GM18858 (cell line): ENCODE measurements at regions not wholly inside any gene's neighbourhood (a gene's known extent, or its start where the extent isn't known, plus 50 kb on each side); places are given as distances from the start of the nearest gene placed in this dataset.

Source experiments
- ATAC-seq: cut with Tn5 transposase; IDR thresholded peaks from one replicate; pipeline ENCODE4 v1.9.1; 2021; ENCODE audit not compliant: unreplicated experiment

DNA sequence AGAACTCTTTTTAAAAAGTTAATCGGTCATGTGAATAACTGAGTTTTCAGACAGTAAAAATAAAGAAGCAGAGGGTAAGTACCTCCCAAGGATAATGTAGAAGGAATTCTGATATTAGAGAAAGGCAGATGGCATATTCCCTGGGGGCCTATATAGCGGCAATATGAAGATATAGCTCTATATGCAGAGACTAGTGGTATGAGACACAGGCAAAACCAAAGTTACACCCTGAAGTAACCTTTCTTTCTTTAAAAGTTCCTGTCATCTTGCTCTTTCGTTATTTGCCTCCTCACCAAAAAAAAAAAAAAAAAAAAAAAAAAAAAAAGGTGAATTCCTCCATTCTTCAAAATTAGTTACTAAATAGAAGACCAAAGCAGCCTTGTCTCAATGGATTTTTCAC is 76.2 kb upstream of the ARHGAP32 start:
- ATAC-seq, result no peak

DNA sequence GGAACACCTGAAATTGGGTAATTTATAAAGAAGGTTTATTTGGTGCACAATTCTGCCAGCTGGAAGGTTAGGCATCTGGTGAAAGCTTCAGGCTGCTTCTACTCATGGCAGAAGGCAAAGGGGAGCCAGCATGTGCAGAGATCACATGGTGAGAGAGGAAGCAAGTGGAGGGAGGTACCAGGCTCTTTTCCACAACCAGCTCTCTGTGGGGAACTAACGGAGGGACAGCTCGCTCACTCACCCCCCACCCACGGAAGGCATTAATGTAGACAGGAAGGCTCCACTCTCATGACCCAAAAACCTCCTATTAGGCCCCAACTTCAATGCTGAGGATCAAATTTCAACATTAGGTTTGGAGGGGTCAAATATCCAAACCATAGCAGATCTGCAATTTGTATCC is 75.6 kb upstream of the ARHGAP32 start:
- no peak for ATAC-seq

DNA sequence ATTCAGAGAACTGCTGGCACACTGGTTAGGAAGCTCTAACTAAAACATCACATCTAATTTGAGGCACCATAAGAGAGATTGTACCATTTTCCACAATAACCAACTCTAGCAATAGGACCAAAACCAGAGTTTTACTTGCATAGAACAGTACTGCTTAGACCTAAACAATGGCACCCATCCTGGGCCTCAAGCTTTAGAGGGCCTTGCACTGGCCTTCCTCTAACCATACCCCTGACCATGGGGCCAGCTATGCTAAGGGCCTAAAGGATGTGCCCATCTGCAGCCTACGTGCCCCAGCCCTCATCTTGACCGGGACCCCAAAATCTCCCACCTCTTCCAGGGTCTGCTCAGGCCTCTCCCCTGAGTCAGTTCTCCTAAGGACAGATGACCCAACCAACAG is 74.4 kb upstream of the ARHGAP32 start:
- ATAC-seq, result no peak

DNA sequence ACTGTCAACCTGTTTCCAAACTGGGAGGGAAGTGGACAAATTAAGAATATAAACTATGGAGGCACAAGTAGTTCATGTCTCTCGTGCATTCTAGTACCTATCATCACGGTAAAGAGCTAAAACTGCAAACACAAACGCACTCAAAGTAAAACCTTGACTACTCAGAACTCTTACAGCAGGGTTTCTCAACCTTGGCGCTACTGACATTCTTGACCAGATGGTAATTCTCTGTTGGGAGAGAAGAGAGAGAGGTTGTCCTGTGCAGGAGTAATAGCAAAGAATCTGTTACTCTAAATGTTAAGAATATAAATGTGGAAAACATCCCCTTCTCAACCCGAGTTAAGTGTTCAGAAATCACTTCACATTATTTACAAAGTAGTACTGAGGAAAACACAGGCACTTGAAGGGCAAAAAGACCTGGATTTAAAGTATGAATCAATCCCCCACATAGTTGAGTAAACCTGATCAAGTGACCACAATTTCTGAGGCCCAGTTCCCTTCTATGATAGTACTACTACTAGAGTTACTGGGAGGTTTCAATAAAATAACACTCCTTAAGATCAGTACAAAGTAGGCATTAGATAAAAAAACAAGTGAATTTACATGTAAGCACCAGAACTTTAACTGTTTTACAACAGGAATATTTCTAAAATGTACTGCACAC is 73.1 kb upstream of the ARHGAP32 start:
- ATAC-seq, result no peak

DNA sequence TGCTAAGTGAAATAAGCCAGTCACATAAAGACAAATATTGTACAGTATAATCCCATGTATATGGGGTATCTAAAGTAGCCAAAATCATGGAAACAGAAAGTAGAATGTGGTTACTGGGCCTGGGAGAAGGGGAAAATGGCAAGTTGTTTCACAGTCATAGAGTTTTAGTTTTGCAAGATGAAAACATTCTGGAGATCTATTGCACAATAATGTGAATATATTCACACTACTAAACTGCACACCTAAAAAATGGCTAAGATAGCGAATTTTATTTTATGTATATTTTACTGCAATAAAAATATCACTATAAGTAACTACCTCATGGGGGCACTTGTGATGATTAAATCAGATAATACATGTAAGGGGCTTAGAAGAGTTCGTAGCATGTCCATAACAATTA is 72.0 kb upstream of the ARHGAP32 start:
- ATAC-seq, result no peak

DNA sequence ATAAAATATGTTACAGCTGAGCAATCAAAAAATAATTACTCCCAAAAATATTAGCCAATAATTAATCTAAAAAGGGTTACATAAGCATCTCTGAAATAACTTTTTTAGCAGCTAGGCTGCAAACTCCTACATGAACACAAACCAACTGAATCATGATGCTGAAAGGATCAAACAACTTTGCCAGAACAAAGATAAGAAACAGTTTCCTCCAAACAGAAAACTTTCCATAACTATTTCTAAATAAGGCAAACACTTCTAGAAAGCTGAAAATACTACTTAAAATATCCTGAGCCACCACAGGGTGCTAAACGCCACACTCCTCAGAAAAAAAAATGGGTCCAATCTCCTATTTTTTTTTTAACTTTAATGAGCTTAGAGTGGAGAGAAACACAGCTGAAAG is 68.6 kb upstream of the ARHGAP32 start:
- ATAC-seq, result no peak

DNA sequence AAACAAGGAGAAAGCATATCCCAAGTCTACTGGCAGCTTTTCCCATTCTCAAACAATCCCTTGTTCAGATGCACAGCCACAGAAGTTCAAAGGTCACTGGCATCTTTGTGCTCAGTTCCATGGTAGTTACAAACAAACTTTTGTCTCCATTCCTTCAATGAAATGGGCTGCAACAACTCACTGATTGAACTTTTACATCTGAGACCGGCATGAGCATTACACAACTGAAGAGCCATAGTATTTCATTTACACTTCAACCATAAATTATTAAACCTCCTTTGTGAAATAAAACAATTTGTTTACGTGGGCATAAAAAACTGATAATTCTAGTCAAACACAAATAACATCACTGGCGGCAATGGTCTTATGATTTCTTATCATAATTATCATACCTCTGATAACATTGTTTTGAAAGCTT is 67.8 kb upstream of the ARHGAP32 start:
- no peak for ATAC-seq

DNA sequence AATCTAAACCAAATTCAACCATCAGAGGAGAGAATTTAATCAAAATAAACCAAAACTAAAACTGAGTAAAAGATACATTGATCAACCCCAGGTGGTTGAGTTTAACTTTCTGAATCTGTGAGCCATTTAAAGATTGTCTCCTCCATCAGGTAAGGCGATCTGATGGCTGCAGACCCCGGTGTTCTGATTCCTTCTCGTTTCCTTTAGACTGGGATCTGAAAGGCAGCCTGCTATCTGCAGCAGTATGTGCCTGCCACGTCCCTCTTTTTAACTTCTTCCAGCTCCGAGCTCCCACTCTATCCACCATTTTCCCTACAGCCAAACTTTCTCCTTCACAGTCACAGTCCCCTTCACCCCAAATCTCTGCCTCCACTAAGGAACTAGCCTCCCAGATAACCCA is 66.1 kb upstream of the ARHGAP32 start:
- ATAC-seq, result no peak

DNA sequence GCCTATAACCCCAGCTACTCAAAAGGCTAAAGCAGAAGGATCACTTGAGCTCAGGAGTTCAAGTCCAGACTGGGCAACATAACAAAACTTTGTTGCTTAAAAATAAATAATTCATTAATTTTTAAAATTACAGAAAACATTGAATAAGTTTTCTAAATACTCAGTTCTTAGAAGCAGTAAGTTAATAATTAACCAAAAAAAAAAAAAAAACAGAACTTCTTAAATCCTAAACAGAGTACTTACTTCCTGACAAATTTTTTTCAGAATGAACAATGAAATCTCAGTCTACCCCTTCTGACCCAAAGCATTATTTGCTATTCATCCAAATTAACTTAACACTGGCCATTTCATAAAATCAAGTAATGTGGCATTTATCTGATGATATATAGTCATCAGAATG is 65.4 kb upstream of the ARHGAP32 start:
- no peak for ATAC-seq

DNA sequence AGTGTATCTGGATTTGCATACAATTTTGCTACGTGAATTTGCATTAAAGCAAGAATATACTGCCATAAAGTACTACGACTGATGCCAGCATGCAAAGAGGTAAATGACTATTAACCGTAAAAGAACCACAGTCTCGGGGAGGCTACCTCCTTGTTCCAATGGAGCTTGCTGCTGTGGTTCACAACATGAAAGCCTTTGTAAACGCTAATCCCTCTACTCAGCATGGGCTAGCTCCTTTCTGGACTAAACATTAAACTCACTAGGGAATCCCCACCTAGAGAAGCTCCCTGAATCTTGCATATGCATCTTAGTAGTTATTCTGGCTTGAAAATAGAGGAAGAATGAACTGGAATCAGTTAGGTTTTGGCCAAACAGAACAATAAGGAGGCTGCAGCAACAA is 60.5 kb upstream of the ARHGAP32 start:
- no peak for ATAC-seq

DNA sequence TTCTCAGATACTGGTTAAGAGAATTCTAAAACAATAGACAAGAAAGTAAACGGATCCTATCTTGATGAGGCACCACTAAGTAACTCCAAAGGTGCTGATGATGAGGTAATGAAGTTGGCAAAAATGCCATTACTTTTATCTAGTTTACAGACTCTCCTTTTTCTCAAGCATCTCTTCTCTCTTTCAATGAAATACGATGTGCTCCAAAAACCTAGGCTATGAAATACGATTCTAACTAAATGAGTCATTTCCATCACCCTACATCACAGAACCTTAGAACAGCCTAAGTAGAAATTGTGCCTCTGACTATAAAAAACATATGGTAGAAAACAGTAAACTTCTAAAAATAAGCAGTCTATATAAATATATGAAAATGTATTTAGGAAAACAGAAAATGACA is 58.9 kb upstream of the ARHGAP32 start:
- no peak for ATAC-seq

DNA sequence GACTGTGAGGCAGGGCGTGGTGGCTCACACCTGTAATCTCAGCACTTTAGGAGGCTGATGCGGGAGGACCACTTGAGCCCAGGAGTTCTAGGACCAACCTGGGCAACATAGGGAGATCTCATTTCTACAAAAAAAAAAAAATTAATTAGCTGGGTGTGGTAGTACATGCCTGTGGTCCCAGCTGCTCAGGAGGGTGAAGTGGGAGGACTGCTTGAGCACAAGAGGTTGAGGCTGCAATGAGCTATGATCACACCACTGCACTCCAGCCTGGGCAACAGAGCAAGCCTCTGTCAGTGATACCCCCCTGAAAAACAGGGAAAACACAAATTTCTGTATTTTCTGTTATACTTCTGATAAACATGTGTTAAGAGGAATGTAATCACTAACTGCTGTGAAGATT is 57.8 kb upstream of the ARHGAP32 start:
- no peak for ATAC-seq

DNA sequence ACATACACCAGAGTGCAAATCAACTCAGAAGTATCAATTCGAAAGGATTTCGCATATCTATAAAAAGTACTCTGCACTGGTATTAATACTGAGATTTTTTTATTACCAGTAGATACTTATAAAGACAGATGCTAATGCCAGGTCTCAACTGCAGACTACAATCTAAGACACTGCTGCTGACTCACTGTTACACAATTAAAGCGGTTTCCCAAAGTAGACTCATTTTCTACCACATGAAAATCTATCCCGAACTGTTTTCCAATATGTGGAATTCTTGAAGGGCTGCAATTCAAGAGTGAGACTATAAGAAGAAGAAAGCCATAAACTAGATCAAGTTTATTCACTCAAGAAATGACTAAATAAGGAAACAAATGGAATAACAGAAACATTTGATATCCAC is 57.2 kb upstream of the ARHGAP32 start:
- ATAC-seq, result no peak

DNA sequence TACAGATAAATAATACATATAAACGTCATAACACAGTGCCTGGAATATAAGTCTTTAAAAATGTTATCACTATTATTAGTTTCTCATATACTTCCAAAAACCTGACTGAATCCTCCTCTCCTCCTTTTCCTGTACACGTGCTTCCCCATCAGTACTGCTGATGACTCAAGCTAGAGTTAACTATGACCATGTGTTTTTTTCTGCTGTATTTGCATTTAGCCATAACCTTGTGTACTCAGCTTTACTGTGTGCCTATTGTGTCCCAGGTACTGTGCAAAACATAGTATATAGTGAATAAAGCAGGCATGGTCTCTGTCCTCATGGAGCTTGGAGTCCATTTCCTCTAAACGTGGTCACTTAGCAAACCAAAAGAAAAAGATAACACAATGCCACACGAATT is 56.5 kb upstream of the ARHGAP32 start:
- no peak for ATAC-seq

DNA sequence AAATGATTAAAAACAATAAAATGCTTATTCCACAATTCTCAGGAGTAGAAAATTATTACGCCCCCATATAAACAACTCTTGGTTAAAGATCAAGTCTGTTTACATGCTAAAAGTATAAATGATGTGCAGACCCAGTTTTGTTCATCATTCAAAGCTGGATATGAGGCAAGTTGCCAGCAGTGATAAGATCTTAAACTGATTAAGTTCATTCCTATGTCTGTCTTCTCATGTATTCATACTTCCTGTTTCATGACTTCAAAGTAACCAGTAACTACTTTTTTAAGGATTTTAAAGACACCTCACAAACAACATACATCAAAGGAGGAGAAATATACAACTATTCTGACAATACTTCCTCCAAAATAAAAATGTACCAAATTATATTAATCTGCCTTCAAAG is 55.0 kb upstream of the ARHGAP32 start:
- no peak for ATAC-seq

DNA sequence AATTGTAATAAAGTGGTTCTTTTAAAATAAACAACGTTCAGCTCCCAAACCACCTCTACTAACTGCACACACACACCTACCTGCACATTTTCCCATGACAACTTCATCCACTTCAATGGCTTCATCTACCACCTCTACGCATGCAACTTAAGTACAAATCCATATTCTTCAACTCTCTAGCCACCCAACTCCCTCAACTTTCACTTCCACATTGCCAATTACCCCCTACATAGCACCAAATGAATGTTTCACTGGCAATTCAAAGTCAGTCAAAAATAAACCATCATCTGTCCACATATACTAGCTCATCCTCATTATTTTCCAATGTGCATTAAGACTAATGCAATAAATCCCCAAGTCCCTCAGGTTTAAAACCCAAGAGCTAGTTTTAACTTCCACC is 50.7 kb upstream of the ARHGAP32 start:
- no peak for ATAC-seq
